K562 (cell line): ENCODE measurements at regions not wholly inside any gene's neighbourhood (a gene's known extent, or its start where the extent isn't known, plus 50 kb on each side); places are given as distances from the start of the nearest gene placed in this dataset.

Experiments used
- HSF4 ChIP-seq: fragments of 250-450 bp; sonication (Bioruptor Pico); IDR thresholded peaks from 2 replicates; pipeline ENCODE4 v2.1.2; 2022; ENCODE audit warnings: mild to moderate bottlenecking, moderate library complexity, borderline replicate concordance
- MCM2 ChIP-seq: fragments of 450-650 bp; IDR thresholded peaks from 2 replicates; pipeline ENCODE4 v1.6.1; 2017; ENCODE audit warnings: low read depth, mild to moderate bottlenecking
- MXI1 ChIP-seq: IDR thresholded peaks from 2 replicates; pipeline ENCODE4 v1.6.1; 2011; ENCODE audit warnings: low read depth, mild to moderate bottlenecking, improper control_type of control experiment, low read length
- NFYB ChIP-seq: IDR thresholded peaks from 2 replicates; pipeline ENCODE4 v1.6.1; 2011; ENCODE audit warnings: mild to moderate bottlenecking, moderate library complexity; ENCODE audit not compliant: insufficient read length; ENCODE audit errors: extremely low read depth
- TRIM28 ChIP-seq: fragments of 450-650 bp; IDR thresholded peaks from 2 replicates; pipeline ENCODE4 v1.6.1; 2017
- YY1 ChIP-seq, 3 experiments: IDR thresholded peaks; 2 replicates each; pipeline ENCODE4 v1.6.1; 2011; ENCODE audit warnings: low read length in 2 of 3, mild to moderate bottlenecking in 2 of 3, moderate library complexity in 2 of 3, borderline replicate concordance in 1 of 3, control low read depth in 1 of 3, low read depth in 1 of 3; ENCODE audit not compliant: insufficient read depth in 3 of 3, insufficient replicate concordance in 2 of 3, control insufficient read depth in 1 of 3, insufficient read length in 1 of 3; ENCODE audit errors: extremely low read depth in 1 of 3
- ZNF282 ChIP-seq: sonication (generic); formaldehyde crosslinking; IDR thresholded peaks from 2 replicates; pipeline ENCODE4 v1.8.1; 2023; ENCODE audit warnings: missing genetic modification reagents
- TF ChIP-seq, protein P1 (sequence below), 2 experiments: fragments of 200-800 bp in 1 of 2; sonication (Bioruptor generic) in 1 of 2; sonication (generic) in 1 of 2; formaldehyde crosslinking in 1 of 2; IDR thresholded peaks in 1 of 2; conservative IDR thresholded peaks in 1 of 2; 2 replicates each; pipeline versions ENCODE4 v1.5.0 to v1.6.1; 2016 to 2020; ENCODE audit warnings: missing compliant biosample characterization in 1 of 2, missing genetic modification characterization in 1 of 2, missing genetic modification reagents in 1 of 2
- TF ChIP-seq, protein P2 (sequence below), 3 experiments: IDR thresholded peaks in 2 of 3; conservative IDR thresholded peaks in 1 of 3; 2 replicates each; pipeline ENCODE4 v1.5.1; 2011 to 2012; ENCODE audit warnings: low read length in 3 of 3, mild to moderate bottlenecking in 3 of 3, control low read depth in 2 of 3, improper control_type of control experiment in 1 of 3, inconsistent platforms in 1 of 3, low read depth in 1 of 3, mixed read lengths in 1 of 3, moderate library complexity in 1 of 3; ENCODE audit not compliant: insufficient read depth in 2 of 3

DNA sequence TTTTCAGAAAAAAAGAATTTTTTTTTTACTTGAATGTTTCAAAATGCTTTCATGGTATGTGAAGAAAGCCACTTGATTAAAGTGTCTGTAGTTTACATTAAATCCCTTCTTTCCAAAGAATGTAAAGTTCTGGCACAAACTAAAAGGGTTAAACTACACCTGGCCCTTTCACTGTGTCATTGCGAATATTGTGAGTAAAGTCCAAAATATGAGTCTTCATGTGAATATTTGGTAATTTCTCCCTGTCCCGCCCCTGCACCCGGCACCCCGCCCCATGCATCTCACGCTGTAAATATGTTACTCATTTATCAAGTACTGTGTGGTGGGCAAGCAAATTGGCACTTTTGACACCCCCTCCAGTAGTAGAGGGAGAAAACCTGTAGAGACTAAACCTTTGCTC, 274.7 kb downstream of the TTC6 start:
- TF ChIP-seq NFYB (no peak), MXI1 (no peak), HSF4 (CRISPR knock-in tag) (no peak), TRIM28 (no peak), YY1 (IDR thresholded peaks at IDR 0.05; ENCODE audit: borderline replicate concordance in 1 of 3, control insufficient read depth in 1 of 3, extremely low read depth in 1 of 3, insufficient read depth in 3 of 3, insufficient read length in 1 of 3, insufficient replicate concordance in 2 of 3, low read depth in 1 of 3, low read length in 2 of 3) (no peak), MCM2 (no peak), ZNF282 (CRISPR knock-in tag) (no peak)
- TF ChIP-seq, protein P1, sequence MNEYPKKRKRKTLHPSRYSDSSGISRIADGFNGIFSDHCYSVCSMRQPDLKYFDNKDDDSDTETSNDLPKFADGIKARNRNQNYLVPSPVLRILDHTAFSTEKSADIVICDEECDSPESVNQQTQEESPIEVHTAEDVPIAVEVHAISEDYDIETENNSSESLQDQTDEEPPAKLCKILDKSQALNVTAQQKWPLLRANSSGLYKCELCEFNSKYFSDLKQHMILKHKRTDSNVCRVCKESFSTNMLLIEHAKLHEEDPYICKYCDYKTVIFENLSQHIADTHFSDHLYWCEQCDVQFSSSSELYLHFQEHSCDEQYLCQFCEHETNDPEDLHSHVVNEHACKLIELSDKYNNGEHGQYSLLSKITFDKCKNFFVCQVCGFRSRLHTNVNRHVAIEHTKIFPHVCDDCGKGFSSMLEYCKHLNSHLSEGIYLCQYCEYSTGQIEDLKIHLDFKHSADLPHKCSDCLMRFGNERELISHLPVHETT (CRISPR knock-in tag; conservative IDR thresholded peaks at IDR 0.05 in 1 of 2, IDR thresholded peaks at IDR 0.05 in 1 of 2), result no peak
- TF ChIP-seq, protein P2, sequence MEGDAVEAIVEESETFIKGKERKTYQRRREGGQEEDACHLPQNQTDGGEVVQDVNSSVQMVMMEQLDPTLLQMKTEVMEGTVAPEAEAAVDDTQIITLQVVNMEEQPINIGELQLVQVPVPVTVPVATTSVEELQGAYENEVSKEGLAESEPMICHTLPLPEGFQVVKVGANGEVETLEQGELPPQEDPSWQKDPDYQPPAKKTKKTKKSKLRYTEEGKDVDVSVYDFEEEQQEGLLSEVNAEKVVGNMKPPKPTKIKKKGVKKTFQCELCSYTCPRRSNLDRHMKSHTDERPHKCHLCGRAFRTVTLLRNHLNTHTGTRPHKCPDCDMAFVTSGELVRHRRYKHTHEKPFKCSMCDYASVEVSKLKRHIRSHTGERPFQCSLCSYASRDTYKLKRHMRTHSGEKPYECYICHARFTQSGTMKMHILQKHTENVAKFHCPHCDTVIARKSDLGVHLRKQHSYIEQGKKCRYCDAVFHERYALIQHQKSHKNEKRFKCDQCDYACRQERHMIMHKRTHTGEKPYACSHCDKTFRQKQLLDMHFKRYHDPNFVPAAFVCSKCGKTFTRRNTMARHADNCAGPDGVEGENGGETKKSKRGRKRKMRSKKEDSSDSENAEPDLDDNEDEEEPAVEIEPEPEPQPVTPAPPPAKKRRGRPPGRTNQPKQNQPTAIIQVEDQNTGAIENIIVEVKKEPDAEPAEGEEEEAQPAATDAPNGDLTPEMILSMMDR (IDR thresholded peaks at IDR 0.05 in 2 of 3, conservative IDR thresholded peaks at IDR 0.05 in 1 of 3; ENCODE audit: insufficient read depth in 2 of 3, low read depth in 1 of 3, low read length in 3 of 3), result no peak
